ENCODE measurements at regions not wholly inside any gene's neighbourhood (a gene's known extent, or its start where the extent isn't known, plus 50 kb on each side); places are given as distances from the start of the nearest gene placed in this dataset.
"Not testable (repeated sequence)": the region's sequence is repeated elsewhere in the genome, so short reads cannot be mapped to it uniquely, and the experiment has no call there.

DNA sequence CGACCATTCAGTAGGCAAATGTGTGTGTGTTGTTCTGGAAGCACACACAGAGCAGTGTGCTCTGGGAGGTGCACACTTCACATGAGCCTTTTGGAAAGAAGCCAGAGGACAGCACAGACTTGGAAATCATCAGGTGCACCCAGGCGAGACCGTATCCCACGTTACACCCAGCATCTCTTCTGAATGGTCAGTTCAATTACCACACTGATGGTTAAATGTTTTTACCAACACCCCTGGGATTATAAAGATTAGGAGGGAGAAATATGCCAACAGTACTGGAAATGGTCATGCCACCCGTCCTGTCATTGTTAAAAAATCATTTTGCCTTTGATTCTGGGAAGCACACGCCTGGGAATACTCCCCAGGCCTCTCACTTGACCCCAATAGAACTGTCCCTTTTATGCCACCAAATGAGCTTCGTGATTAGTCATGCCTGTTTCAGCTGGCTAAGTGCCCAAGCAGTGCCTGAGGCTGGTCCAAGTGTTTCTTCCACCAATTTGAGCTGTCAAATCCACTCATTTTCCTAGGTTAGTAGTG lies 183.7 kb downstream of the NRP2 start:
- FAIRE-seq (no peak), DNase-seq (ENCODE audit: low spot score) (peak; percentile 25)

DNA sequence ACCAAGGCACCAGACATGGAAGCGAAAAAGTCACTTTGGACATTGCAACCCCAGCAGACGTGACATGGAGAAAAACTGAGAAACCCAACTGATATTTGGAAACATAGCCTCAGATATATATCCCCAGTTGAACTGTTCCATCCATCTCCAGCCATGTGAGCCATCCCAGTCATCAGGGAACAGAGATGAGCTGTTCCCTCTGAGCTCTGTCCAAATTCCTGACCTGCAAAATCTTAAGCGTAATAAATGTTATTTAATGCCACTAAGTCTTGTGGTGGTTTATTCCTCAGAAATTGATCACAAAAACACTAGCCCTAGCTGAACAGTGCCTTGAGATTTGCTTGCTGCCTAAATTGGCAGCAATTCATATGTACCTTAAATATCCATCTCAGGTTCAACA lies 182.8 kb downstream of the NRP2 start:
- DNase-seq (ENCODE audit: low spot score) (no peak), FAIRE-seq (no peak)

DNA sequence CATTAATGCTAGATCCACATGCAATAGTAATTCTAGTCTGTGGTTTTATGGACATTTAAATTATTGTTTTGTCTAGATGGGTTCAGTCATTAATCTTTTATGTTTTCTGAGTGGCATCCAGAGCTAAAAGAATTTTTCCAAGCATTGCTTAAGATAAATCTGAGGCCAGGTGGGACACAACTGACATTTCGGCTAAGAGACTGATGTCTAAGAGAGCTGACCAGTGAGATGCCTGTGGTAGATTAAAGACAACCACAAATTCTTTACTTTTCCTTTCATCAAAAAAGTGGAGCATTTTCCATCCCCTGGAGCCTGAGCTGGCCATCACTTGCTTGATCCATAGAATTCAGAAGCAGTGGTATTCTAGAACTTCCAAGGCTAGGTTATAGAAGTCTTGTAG lies 182.2 kb downstream of the NRP2 start:
- FAIRE-seq: no peak
- peak; percentile 47 for DNase-seq (ENCODE audit: low spot score)

DNA sequence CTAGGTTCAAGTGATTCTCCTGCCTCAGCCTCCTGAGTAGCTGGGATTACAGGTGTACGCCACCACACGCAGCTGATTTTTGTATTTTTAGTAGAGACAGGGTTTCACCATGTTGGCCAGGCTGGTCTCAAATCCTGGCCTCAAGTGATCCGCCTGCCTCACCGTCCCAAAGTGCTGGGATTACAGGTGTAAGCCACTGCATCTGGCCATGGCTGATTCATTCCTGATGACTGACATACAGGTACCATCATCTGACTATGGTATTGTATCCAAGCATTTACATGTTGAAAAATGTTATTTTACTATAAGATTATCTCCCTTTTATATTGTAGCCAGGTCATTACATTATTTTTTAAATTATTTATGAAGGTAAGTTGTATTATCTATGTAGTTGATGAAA lies 180.5 kb downstream of the NRP2 start:
- DNase-seq (ENCODE audit: low spot score); FAIRE-seq: not testable (repeated sequence)

DNA sequence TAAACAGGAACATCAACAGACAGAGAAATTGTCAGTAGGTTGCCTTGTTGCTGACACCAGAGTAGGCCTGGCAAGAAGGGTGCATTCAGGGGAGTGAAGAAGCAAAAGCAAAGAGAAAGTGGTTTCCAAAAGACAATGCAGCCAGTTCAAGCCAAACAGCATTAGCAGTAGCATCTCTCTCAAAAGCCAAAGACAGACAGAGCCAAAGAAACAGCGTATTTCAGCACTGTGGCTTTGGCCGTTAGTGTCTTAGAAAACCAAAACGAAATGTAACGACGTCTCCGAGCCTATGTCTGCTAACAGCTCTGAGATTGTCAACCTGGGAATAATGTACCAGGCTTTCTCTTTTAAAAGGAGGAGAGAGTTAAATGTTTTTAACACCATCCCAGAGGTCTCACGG lies 178.6 kb downstream of the NRP2 start:
- no peak for DNase-seq (ENCODE audit: low spot score)
- FAIRE-seq: no peak

GRCh38 chr2:205860181-205860580 lies 177.9 kb downstream of the NRP2 start:
- DNase-seq (ENCODE audit: low spot score) (no peak), FAIRE-seq (no peak)

GRCh38 chr2:205858881-205859441 lies 176.7 kb downstream of the NRP2 start:
- no peak for FAIRE-seq
- no peak for DNase-seq (ENCODE audit: low spot score)

DNA sequence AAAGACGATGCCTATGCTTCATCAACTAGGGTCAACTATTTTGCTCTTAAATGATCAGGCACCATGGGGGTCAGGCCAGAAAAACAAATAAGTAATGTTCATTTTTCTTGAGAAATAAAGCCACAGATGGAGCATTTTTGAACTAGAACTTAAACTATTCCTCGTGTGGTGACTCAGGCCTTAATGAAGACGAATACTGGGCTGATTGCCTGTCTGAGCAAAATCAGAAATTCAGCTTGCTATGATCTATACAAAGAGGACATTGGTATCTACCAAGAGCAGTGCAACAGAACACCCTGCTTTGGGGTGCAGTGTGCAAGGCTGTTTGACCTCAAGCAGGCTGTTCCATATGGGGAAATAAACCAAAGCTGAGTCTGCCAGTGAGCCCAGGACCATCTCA lies 176.0 kb downstream of the NRP2 start:
- FAIRE-seq (no peak), DNase-seq (ENCODE audit: low spot score) (no peak)

DNA sequence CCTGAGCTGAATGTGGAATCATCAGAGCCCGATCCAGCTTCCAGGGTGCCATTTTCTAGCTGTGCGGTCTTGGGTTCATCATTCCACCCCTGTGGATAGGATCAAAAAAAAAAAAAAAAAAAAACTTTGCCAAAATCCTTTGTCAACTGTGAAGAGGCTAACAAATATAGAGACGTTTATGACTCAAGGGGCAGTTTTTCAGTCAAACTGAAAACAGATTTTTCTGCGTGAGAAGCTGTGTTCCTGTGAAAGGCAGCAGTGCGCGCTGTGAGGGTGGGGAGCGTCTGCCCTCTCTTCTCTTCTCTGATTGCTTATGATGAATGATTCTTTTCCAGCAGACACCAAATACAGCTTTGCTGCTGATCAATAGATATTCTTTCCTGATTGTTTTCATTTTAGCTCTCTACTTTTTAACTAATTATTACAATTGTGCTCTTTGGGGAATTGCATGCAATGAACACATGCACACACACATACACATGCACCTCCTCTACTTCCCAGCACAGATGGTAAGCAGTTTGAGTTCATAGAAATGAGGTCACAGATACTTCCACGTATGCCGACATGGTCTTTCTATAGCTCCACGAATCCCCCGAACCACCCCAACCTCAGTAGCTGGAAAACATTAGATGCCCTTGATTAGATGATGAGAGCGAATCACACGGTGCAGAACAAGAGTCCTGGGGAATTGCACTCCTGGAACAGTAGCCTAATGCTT lies 175.4 kb downstream of the NRP2 start:
- no peak for FAIRE-seq

DNA sequence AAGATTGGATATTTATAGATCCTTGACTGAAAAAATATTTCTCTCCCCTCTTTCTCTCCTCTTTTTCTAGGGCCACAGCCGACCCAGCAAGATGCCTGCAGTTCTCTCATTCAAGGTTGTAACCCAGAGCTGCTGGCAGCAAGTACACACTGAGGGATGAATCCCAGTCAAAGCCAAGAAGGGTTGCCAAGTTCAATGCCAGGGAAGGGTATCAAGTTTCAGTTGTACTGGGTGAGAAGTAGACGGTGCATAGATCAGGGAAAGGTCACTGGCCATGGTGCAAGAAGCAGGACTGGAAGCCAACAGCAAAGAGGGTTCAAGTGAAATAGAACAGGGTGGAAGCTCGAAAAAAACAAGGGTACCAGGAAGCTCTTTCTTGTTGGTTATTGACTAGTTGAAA lies 170.2 kb downstream of the NRP2 start:
- DNase-seq (ENCODE audit: low spot score) (no peak), FAIRE-seq (no peak)

More for the DNA sequence above, 175.4 kb downstream of the NRP2 start:
- no peak for DNase-seq (ENCODE audit: low spot score)

DNA sequence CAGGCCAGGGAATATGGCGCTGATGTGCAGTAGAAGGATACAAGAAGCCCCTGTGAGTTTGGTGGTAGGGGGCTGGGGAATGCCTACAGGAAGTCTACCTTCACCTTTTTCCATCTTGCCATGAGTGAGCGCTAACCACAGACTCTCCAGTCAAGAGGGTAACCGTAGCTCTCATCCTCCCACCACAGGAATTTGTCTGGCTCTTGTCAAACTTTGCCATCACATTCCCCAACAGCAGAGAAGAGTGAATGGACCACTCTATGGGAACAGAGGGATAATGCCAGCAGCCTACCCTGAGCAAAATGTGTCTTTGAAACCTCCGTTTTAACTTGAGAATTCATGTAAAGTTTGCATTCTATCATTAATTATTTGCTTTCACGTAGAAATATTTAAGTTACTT lies 168.3 kb downstream of the NRP2 start:
- FAIRE-seq (no peak), DNase-seq (ENCODE audit: low spot score) (peak; percentile 43)

GRCh38 chr2:205850132-205850531 lies 167.8 kb downstream of the NRP2 start:
- no peak for FAIRE-seq
- DNase-seq (ENCODE audit: low spot score): no peak

DNA sequence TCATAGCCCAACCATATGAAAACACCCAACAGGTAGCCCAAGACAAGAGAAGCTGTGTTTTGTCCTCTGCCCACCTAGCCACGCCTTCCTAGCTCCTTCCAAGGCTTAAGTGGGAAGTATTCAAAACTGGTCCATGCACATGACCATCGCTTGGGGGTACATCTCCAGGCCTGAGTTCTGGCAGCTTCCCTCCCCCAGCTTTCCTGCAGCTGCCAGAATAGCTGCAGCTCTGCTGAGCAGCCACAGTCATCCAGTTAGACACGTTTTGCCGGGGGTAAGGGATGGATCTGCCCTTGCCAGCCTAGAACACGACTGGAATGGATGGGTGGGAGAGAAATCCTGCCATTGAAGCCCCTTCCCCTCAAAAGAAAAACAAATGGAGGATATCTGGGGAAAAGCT lies 166.8 kb downstream of the NRP2 start:
- DNase-seq (ENCODE audit: low spot score): no peak

DNA sequence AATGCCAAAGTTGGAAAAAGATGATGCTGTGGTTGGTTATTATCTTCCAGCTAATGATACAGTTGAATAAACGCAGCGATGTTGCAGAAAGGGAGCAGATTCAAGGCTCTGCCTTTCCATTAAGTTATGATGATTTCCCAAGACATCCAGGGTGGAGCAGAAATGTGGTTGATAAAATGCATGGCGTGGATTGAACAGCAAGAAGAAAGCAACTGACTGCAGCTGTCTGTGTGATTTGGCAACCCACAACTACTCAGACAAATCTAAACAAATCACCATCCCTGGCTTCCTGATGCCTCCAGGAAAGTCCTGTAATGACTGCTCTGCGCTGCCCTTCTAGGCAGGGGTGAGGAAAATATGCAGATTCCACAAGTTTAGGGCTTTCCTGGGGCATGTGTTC lies 166.3 kb downstream of the NRP2 start:
- no peak for FAIRE-seq
- DNase-seq (ENCODE audit: low spot score): no peak

More for the DNA sequence above, 166.8 kb downstream of the NRP2 start:
- FAIRE-seq: no peak

Measured in urothelium cell line (cell line).